HG03469 (cell line): ENCODE measurements at regions not wholly inside any gene's neighbourhood (a gene's known extent, or its start where the extent isn't known, plus 50 kb on each side); places are given as distances from the start of the nearest gene placed in this dataset.
A peak's percentile ranks its signal among the peaks of the same experiment; 100 is the strongest.

ENCODE experiments used
- ATAC-seq: cut with Tn5 transposase; IDR thresholded peaks from one replicate; pipeline ENCODE4 v1.9.1; 2021; ENCODE audit warnings: mild to moderate bottlenecking, moderate library complexity, moderate number of reproducible peaks; ENCODE audit not compliant: unreplicated experiment

DNA sequence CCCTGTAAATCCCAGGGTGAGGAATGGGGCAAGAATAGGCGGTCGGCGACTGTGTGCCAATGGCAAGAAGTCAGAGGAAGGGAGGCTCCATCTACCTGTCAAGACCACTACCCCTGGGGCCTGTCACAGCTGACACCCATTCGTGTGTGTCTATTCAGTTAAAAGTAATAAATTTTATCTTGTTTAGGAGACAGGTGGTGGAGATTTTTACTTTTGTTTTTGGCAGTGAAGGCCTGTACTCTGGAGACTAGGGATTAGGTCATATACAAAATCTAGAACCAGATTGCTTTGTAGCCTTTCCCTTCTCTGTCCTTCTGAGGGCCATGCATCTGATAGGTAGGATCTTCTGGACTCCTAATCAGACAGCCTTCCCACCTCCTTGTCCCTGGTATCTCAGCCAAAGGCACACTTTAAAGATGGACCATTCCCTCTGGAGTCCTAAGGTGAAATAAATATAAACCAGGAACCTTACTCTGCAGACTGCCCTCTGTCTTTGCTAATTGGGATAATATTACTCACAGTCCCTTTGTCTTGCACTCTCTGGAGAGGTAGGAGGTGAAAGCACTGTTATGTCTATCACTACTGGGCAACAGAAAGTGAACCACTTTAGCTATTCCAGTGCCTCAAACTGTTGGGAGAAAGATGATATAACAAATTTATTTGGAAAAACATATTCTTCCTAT lies 213.2 kb upstream of the ACTBL2 start:
- no peak for ATAC-seq

DNA sequence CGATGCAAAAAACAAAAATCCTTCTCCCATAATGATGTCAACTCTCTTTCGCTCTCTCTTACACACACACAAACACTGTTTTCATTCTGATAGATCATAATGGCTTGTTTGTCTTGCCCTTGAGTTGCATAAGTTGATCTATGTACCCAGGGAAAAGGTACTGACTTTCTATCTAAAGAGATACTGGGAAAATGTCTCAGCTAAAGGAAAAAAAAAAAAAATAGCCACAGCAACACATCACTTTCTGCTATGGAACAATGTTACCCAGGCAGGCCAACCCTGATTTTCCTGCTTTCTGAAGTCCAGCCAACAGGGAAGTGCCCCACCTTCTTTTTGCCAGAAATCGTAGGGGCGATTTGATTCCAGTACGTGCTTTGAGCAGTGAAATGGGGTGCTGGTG lies 212.6 kb upstream of the ACTBL2 start:
- no peak for ATAC-seq

- no peak for ATAC-seq
Observed at GRCh38 chr5:57693488-57694305, 211.1 kb upstream of the ACTBL2 start.

DNA sequence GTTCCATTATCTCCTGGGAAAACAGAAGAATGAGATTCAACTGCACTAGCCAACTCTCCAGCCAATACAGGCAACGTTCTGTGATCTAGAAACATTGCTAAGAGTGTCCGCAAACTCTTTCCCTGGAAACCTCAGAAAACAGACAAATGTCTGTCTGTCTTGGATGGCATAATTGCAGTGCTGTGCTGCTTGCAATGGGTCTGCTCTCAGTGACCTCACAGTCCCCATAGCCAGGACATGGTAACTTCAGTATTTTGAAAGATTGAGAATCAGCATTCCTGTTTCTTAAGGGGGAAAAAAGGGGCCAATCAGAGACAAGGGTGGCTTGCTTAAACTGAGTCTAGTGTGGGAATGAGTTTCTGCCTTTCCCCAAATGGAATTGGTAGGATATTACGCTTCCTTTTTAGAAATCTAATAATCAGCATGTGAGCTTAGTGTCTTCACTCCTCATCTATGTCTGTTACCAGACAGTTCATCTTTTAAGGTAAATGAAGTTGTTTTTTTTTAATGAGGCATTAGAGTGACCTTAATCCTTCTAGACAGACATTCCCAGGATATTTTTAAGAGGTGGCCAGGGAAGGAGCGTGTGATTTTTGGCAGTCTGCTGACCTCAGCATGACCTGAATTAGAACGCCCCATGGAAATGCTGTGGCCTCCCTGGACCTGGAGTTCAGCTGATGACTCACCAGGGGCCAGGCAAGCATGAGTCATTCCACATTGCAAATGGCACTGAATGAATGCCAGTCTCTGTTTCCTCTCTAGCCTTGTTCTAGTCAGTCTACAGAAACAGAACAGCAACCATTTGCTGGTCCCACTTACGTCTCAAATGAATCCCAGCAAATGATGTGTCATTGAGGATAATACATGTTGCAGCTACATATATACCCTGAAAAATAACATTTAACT lies 210.2 kb upstream of the ACTBL2 start:
- ATAC-seq, result peak; percentile 63

DNA sequence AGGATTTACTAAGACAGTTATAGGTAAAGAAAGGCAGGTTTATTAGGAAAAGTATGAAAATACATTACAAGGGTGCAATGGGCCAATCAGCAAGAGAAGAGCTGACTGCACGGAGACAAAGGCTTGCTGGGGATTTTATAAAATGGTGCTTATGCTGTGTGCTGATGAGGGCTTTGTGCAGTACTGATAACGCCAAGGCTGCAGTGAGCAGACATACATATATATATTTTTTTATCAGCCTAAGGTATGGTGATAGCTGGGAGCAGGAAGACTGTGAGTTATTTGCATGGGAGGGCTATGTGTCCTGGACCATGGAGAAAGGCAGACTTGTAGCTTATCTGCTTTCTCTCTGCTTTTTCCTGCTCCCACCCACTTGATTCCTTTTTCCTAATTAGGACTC lies 208.1 kb upstream of the ACTBL2 start:
- no peak for ATAC-seq

- ATAC-seq, result no peak
Observed at GRCh38 chr5:57687596-57687995, 205.0 kb upstream of the ACTBL2 start.

GRCh38 chr5:57685516-57686255 lies 203.1 kb upstream of the ACTBL2 start:
- no peak for ATAC-seq

- no peak for ATAC-seq
Observed at GRCh38 chr5:57684299-57684702, 201.7 kb upstream of the ACTBL2 start.

DNA sequence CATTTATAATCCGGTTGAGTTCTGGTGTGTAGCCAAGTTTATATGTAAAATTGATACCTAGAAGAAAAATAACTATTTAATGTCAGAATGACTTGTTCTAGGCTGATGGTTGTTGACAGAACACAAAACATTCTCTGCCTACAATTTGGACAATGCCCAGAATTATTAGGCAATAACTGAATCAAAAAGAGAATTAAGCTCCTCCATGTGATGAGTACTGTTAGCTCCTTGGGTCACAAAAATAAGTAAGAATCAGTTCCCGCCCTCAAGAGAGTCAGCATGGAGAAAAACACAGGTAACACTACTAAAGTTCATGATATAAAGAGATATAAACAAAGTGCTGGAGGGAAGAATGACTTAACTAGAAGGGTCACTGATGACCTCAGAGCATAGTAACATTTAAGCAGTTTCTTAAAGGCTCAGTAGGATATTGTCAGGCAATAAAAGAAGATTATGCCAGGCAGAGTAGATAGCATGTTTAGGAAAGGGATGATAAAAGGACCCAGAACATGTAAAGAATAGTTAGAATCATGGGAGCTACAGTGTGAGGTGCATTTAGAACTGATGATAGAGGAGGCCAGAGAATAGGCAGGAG lies 200.5 kb upstream of the ACTBL2 start:
- ATAC-seq, result no peak

- no peak for ATAC-seq
Observed at GRCh38 chr5:57681942-57682341, 199.3 kb upstream of the ACTBL2 start.

DNA sequence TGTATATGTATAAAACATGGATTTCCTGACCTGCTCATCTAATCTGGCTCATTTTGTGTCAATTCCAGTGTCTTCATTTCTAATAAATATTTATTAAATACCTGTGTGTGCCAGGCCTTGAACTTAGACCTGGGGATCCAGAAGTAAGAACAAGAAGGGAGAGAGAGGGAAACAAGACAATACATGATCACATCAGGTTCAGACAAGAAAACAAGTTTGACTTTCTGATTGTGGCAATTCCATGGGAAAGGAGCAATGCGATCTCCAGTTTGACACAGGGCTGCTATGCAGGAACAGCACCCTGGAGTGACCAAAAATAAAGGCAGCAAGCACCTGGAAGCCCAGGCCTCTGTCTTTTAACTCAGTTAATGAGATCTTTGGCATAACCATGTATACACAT lies 198.1 kb upstream of the ACTBL2 start:
- no peak for ATAC-seq

- ATAC-seq, result no peak
Observed at GRCh38 chr5:57677235-57677634, 194.6 kb upstream of the ACTBL2 start.

DNA sequence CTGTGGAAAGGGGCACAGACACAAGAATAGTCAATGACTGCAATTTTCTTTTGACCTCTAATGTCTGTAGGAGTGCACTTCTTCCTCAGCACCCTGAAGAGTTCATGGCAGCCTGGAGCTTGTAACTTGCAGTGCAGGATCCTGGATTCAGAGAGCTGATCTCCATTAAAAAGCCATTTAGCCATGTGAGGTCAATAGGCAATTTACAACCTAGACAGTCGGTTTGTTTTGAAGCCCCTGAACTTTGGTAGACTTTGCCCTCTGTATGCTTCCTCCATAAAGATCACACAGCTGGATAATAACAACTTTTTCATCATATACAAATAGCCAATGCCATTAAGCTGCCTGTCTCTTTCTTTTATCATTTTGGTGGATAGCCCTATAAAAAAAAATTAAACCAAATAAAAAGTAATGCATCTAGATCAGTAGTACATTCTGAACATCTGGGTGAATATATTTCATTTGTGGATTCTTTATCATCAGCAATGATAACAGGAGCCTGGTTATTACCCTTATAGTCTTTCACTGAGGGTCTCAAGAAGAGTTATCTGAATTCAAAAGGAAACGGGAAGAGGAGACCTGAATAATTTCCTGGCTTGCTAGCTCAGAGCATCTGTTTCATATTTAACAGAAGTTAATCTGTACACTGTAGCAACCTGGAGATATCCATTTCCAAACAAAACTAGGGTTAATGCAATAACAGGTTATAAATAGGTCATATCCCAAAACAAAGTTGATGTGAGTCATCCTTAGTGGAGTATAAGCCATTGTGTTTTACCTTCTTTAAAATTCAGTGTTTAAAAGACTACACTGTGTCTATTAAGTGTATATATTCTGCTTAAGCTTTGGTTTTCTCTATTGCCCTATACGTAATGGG lies 193.8 kb upstream of the ACTBL2 start:
- ATAC-seq, result no peak

DNA sequence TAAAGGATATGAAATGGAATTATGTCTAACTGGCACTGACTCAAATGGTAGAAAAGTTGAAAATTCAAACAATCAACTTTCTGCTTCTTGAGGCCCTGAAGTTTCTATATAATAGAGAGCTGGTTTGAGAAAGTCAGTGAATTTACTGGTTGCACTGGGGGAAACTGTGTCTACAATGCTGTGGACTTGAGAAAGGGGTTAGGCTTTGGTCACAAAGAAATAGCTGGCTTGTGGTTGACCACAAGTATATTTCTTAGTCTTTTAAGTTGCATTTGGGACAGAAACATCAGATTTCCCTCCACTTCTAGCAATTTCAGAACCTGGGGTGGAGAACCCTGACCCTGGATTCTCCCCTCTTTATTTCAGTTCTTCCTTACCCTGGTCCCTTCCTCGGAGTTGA lies 192.6 kb upstream of the ACTBL2 start:
- ATAC-seq, result no peak

- no peak for ATAC-seq
Observed at GRCh38 chr5:57671371-57671770, 188.8 kb upstream of the ACTBL2 start.

- ATAC-seq, result no peak
Observed at GRCh38 chr5:57666582-57666981, 184.0 kb upstream of the ACTBL2 start.

DNA sequence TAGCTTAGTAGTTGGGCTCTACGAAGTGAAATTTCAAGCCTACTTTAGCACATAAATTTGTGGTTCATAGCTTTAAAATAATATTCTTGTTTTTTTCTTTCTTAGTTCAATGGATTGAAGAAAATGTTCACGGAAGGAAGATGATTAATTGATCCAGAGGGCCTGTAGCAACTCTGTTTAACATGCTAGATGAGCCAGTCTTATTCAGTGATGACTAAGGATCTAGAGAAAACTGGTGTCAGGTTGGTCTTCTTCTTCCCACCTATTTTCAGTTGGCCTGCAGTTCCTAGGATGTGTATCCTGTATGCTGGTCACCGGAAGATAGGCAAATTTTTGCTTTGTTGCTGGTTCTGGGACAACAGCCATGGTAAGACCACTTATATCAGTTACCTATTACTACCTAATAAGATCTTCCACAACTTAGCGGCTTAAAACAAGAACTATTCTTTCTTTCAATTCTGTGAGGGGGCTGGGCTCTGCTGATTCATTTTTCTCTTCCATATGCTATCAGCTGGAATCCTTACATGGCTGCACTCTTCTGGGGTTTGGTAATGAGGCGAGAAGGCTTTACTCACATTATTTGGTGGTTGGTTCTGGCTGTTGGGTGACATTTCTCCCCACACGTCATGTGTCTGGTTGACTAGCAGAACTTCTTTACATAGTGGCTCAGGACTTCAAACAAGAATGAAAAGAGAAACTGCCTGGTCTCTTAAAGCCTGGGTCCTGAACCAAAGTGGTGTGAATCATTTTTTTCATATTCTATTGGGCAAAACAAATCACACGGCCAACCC lies 182.7 kb upstream of the ACTBL2 start:
- ATAC-seq, result no peak

- ATAC-seq, result no peak
Observed at GRCh38 chr5:57664700-57665099, 182.1 kb upstream of the ACTBL2 start.

GRCh38 chr5:57663466-57663865 lies 180.9 kb upstream of the ACTBL2 start:
- no peak for ATAC-seq
